Activated CD4-positive, alpha-beta T cell treated with anti-CD3 and anti-CD28 coated beads for 1 hour (primary cell): ENCODE measurements at regions not wholly inside any gene's neighbourhood (a gene's known extent, or its start where the extent isn't known, plus 50 kb on each side); places are given as distances from the start of the nearest gene placed in this dataset.

Source experiments
- DNase-seq: peaks from one replicate; pipeline ENCODE4 v3.0.0-alpha.2; 2020

- no peak for DNase-seq
These were observed 181.2 kb downstream of the MACROH2A1 start for GRCh38 chr5:135217669-135218485.

GRCh38 chr5:135216471-135217343 is 182.3 kb downstream of the MACROH2A1 start:
- no peak for DNase-seq

- no peak for DNase-seq
These were observed 181.8 kb upstream of the PITX1 start for GRCh38 chr5:135215617-135216470.

GRCh38 chr5:135214897-135215616 is 181.0 kb upstream of the PITX1 start:
- DNase-seq: no peak

GRCh38 chr5:135213466-135214239 is 179.6 kb upstream of the PITX1 start:
- no peak for DNase-seq

- DNase-seq: no peak
These were observed 179.0 kb upstream of the PITX1 start for GRCh38 chr5:135213027-135213386.

- no peak for DNase-seq
These were observed 178.5 kb upstream of the PITX1 start for GRCh38 chr5:135212361-135213026.

- DNase-seq: no peak
These were observed 177.8 kb upstream of the PITX1 start for GRCh38 chr5:135211791-135212190.

- no peak for DNase-seq
These were observed 177.2 kb upstream of the PITX1 start for GRCh38 chr5:135211083-135211790.

- DNase-seq: no peak
These were observed 176.4 kb upstream of the PITX1 start for GRCh38 chr5:135210286-135211055.

GRCh38 chr5:135208903-135209721 is 175.1 kb upstream of the PITX1 start:
- no peak for DNase-seq

GRCh38 chr5:135208555-135208902 is 174.5 kb upstream of the PITX1 start:
- DNase-seq: no peak

- no peak for DNase-seq
These were observed 173.8 kb upstream of the PITX1 start for GRCh38 chr5:135207866-135208265.

- DNase-seq: no peak
These were observed 172.8 kb upstream of the PITX1 start for GRCh38 chr5:135206862-135207261.

- DNase-seq: no peak
These were observed 171.8 kb upstream of the PITX1 start for GRCh38 chr5:135205632-135206349.

- DNase-seq: no peak
These were observed 170.1 kb upstream of the PITX1 start for GRCh38 chr5:135204151-135204600.

GRCh38 chr5:135203593-135204036 is 169.6 kb upstream of the PITX1 start:
- no peak for DNase-seq

GRCh38 chr5:135203019-135203418 is 169.0 kb upstream of the PITX1 start:
- DNase-seq: no peak
